Activated CD4-positive, alpha-beta T cell treated with anti-CD3 and anti-CD28 coated beads, Interleukin-2, amount 10 ng/mL, durations not matched to agents 24 days and 14 days (primary cell): ENCODE measurements at regions not wholly inside any gene's neighbourhood (a gene's known extent, or its start where the extent isn't known, plus 50 kb on each side); places are given as distances from the start of the nearest gene placed in this dataset.
A peak's percentile ranks its signal among the peaks of the same experiment; 100 is the strongest.

ENCODE experiments used
- DNase-seq: peaks from one replicate; pipeline ENCODE4 v3.0.0; 2022
- H3K27ac Mint-ChIP-seq: one replicate; pipeline ENCODE4 v1.8.0; 2022; ENCODE audit warnings: mild to moderate bottlenecking, mixed read lengths
- H3K27me3 Mint-ChIP-seq: one replicate; pipeline ENCODE4 v1.8.0; 2022; ENCODE audit warnings: mixed read lengths
- H3K36me3 Mint-ChIP-seq: one replicate; pipeline ENCODE4 v1.8.0; 2022; ENCODE audit warnings: low read depth, mild to moderate bottlenecking, mixed read lengths
- H3K4me1 Mint-ChIP-seq: one replicate; pipeline ENCODE4 v1.8.0; 2021; ENCODE audit warnings: mixed read lengths
- H3K4me3 Mint-ChIP-seq: one replicate; pipeline ENCODE4 v1.8.0; 2022; ENCODE audit warnings: mild to moderate bottlenecking, moderate library complexity, mixed read lengths
- H3K9me3 Mint-ChIP-seq: one replicate; pipeline ENCODE4 v1.8.0; 2021; ENCODE audit warnings: mixed read lengths
- intact Hi-C: fragments of 100-400 bp; cut with micrococcal nuclease; formaldehyde crosslinking; loops from one replicate; pipeline ENCODE4 v1.15.1; 2023

DNA sequence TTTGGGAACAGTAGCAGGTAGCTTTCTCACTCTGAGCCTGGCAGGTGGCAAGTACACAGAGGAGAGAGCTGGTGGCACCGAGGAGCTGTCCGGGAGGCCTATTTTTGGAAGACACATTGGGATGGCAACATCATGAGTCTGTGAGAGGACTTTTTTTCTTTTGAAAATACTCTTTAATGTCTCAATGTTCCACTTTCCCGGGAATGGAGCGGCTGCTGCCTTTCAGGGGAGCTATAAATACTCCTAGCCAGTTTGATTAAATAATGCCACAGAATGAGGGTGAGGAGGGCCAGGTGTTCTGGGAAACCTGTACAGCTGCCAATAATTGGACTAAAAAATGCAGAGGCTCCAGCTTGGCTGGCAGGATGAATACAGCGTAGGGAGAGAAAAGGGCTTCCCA lies 93.3 kb upstream of the COG2 start:
- intact Hi-C loops: no loop called here
- Mint-ChIP-seq H3K4me3 (no peak overlapping the region), H3K36me3 (no peaks in the 10 kb centered on the region), H3K9me3 (peaks cover 7% of the 10 kb centered on the region), H3K27me3 (peaks cover 3% of the 10 kb centered on the region), H3K4me1 (peaks cover 8% of the 10 kb centered on the region), H3K27ac (no peak overlapping the region)
- no peak for DNase-seq

DNA sequence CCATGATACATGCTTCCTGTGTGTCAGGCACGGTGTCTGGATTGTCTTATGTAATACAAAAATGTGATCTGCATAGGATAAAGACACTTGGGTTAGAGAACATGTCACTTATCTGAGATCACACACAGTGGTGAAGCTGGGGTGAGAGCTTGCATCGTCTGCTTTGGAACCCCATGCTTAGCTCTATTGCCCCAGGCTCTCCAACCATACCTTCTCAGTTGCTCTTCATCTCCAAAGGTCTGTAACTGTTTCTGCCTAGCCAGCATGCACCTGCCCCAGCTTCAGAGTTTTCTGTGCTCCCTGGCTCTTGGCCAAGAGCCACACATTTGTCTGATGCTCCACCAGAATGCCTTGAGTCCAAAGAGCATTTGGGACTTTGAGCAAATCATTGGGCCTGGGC lies 93.9 kb upstream of the COG2 start:
- intact Hi-C loops: no loop called here
- H3K4me3 Mint-ChIP-seq: no peak overlapping the region
- peaks cover 8% of the 10 kb centered on the region for H3K4me1 Mint-ChIP-seq
- DNase-seq: peak; percentile 40
- no peaks in the 10 kb centered on the region for H3K36me3 Mint-ChIP-seq
- no peak overlapping the region for H3K27ac Mint-ChIP-seq
- peaks cover 7% of the 10 kb centered on the region for H3K9me3 Mint-ChIP-seq
- peaks cover 3% of the 10 kb centered on the region for H3K27me3 Mint-ChIP-seq

DNA sequence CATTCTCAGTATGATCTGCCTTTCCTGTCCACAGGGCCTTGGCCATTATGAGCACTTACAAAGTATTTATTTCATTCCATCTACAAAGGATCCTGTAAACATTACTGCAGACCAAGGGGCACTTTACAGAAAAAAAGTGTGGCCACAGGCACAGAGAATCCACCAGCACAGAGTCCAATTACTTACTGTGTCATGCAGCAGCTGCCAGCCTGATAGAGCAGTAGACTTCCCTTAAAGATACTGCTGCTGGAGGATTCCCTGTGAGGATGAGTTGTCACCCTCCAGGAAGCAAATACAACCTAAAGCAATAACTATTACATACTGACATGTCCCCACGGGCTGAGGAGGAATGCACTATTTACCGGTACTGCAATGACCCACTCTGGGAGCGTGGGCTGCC lies 97.1 kb upstream of the COG2 start:
- H3K27ac Mint-ChIP-seq: no peak overlapping the region
- H3K4me3 Mint-ChIP-seq: no peak overlapping the region

DNA sequence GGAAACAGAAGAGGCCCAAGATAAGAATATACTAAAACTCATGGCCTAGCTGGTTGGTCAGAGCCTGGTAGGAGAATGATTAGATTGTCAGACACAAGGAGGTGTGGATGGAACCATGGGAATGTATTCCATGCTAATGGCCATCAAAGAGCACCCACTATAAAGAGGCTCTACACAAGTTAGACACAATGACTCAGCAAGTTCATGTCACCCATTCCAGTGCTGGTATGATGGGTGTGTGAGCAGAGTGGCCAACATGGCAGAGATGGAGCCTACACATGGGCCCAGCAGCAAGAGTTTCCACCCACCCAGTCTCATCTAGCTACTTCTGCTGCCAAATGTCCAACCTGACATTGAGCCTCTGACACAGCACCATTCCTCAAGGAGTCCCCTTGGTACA lies 97.5 kb upstream of the COG2 start:
- DNase-seq: peak; percentile 41
- Mint-ChIP-seq H3K9me3 (peaks cover 7% of the 10 kb centered on the region), H3K4me1 (peaks cover 8% of the 10 kb centered on the region), H3K27me3 (peaks cover 1% of the 10 kb centered on the region), H3K36me3 (no peaks in the 10 kb centered on the region), H3K27ac (no peak overlapping the region), H3K4me3 (no peak overlapping the region)
- intact Hi-C loops: loop anchor here (5.0 kb wide), 1 partner anchor 1102 kb away; no protein-coding TSS in a partner anchor

More for the DNA sequence above, 97.1 kb upstream of the COG2 start:
- intact Hi-C loops: no loop called here
- peaks cover 7% of the 10 kb centered on the region for H3K9me3 Mint-ChIP-seq
- H3K27me3 Mint-ChIP-seq: peaks cover 1% of the 10 kb centered on the region
- no peak for DNase-seq
- peaks cover 8% of the 10 kb centered on the region for H3K4me1 Mint-ChIP-seq
- H3K36me3 Mint-ChIP-seq: no peaks in the 10 kb centered on the region

DNA sequence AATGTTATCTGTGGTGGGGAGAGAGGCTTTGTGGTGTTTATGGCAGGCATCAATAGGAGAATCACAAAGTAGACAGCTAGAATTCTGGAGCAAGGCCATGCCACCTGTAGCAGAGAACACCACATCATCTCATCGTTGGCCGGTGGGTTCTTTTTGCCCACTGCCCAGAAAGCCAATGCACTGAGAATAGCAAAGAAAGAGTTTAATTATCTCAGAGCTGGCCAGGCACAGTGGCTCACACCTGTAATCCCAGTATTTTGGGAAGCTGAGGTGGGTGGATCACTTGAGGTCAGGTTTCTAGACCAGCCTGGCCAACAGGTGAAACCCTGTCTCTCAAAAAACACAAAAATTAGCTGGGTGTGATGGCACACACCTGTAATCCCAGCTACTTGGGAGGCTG lies 99.2 kb upstream of the COG2 start:
- Mint-ChIP-seq H3K36me3 (no peaks in the 10 kb centered on the region), H3K9me3 (peaks cover 7% of the 10 kb centered on the region), H3K27ac (no peak overlapping the region), H3K4me3 (no peak overlapping the region), H3K4me1 (peaks cover 8% of the 10 kb centered on the region), H3K27me3 (peaks cover 1% of the 10 kb centered on the region)
- no peak for DNase-seq
- intact Hi-C loops: loop anchor here (5.0 kb wide), 1 partner anchor 1101 kb away; no protein-coding TSS in a partner anchor

DNA sequence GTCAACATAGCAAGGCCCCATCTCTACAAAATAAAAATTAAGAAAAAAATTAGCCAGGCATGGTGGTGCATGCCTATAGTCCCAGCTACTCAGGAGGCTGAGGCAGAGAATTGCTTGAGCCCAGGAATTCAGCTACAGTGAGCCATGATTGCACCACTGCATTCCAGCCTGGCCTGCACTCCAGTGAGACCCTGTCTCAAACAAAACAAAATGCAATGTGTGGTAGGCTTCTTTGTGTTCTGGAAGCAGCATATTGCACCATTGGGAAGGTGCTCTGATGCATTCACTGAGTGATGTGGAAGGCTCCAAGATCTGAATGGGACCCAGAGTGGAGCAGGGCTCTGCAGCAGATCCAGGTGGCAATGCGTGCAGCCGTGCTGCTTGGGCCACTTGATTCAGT lies 99.6 kb upstream of the COG2 start:
- Mint-ChIP-seq H3K9me3 (peaks cover 7% of the 10 kb centered on the region), H3K36me3 (no peaks in the 10 kb centered on the region), H3K27me3 (peaks cover 1% of the 10 kb centered on the region), H3K27ac (no peak overlapping the region), H3K4me3 (no peak overlapping the region), H3K4me1 (peaks cover 8% of the 10 kb centered on the region)
- intact Hi-C loops: loop anchor here (1.0 to 5.0 kb wide), 2 partner anchors 26 to 1100 kb away; no protein-coding TSS in a partner anchor
- DNase-seq: no peak

- H3K27ac Mint-ChIP-seq: peak overlapping the region; percentile 22
- no peak overlapping the region for H3K4me3 Mint-ChIP-seq
Measured at GRCh38 chr1:230542054-230542453, 100.2 kb upstream of the COG2 start.

GRCh38 chr1:230541306-230541705 lies 101.0 kb upstream of the COG2 start:
- DNase-seq: no peak
- Mint-ChIP-seq H3K27me3 (peaks cover 1% of the 10 kb centered on the region), H3K36me3 (no peaks in the 10 kb centered on the region), H3K9me3 (peaks cover 7% of the 10 kb centered on the region), H3K27ac (no peak overlapping the region), H3K4me1 (peaks cover 8% of the 10 kb centered on the region), H3K4me3 (no peak overlapping the region)
- intact Hi-C loops: loop anchor here (5.0 kb wide), 1 partner anchor 1099 kb away; no protein-coding TSS in a partner anchor

More at GRCh38 chr1:230542054-230542453, 100.2 kb upstream of the COG2 start:
- H3K9me3 Mint-ChIP-seq: peaks cover 7% of the 10 kb centered on the region
- peaks cover 1% of the 10 kb centered on the region for H3K27me3 Mint-ChIP-seq
- peak; percentile 81 for DNase-seq
- H3K36me3 Mint-ChIP-seq: no peaks in the 10 kb centered on the region
- intact Hi-C loops: loop anchor here (1.0 to 5.0 kb wide), 2 partner anchors 26 to 1100 kb away; no protein-coding TSS in a partner anchor
- peaks cover 8% of the 10 kb centered on the region for H3K4me1 Mint-ChIP-seq

- H3K27ac Mint-ChIP-seq: no peak overlapping the region
- H3K36me3 Mint-ChIP-seq: no peaks in the 10 kb centered on the region
- peaks cover 1% of the 10 kb centered on the region for H3K27me3 Mint-ChIP-seq
- intact Hi-C loops: loop anchor here (5.0 kb wide), 1 partner anchor 1098 kb away; no protein-coding TSS in a partner anchor
- DNase-seq: no peak
- H3K4me3 Mint-ChIP-seq: no peak overlapping the region
- H3K9me3 Mint-ChIP-seq: peaks cover 7% of the 10 kb centered on the region
- peaks cover 8% of the 10 kb centered on the region for H3K4me1 Mint-ChIP-seq
Measured at GRCh38 chr1:230540421-230541155, 101.7 kb upstream of the COG2 start.

DNA sequence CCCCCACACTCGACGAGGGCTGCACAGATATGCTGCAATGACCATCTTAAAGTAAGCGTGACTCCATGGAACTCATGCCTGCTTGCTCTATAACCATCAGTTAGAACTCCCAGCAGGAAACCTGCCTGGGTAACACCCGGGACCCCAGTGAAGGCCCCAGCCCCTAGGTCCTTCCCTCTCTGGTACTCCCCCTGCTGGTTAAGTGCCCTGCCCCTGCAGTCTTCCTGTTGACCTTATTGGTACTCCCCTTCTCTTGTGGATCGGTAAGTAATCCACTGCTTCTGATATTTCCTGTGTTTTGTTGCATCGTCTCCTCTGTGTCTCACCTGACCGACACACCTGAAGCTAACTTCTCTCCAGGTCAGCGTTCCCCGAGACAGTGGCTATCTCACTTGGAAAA lies 104.8 kb upstream of the COG2 start:
- Mint-ChIP-seq H3K4me3 (no peak overlapping the region), H3K27ac (no peak overlapping the region), H3K9me3 (peaks cover 3% of the 10 kb centered on the region), H3K27me3 (peaks cover 1% of the 10 kb centered on the region), H3K36me3 (no peaks in the 10 kb centered on the region), H3K4me1 (peaks cover 7% of the 10 kb centered on the region)
- intact Hi-C loops: no loop called here
- DNase-seq: no peak

- intact Hi-C loops: no loop called here
- no peaks in the 10 kb centered on the region for H3K36me3 Mint-ChIP-seq
Measured at GRCh38 chr1:230536641-230537155, 105.6 kb upstream of the COG2 start.

GRCh38 chr1:230534224-230534623 lies 108.1 kb upstream of the COG2 start:
- intact Hi-C loops: no loop called here
- Mint-ChIP-seq H3K4me1 (no peaks in the 10 kb centered on the region), H3K4me3 (no peak overlapping the region), H3K27ac (no peak overlapping the region), H3K27me3 (peaks cover 11% of the 10 kb centered on the region), H3K9me3 (peaks cover 20% of the 10 kb centered on the region), H3K36me3 (no peaks in the 10 kb centered on the region)
- no peak for DNase-seq

More at GRCh38 chr1:230536641-230537155, 105.6 kb upstream of the COG2 start:
- DNase-seq: no peak
- no peaks in the 10 kb centered on the region for H3K27me3 Mint-ChIP-seq
- H3K4me1 Mint-ChIP-seq: peaks cover under 1% of the 10 kb centered on the region
- H3K4me3 Mint-ChIP-seq: no peak overlapping the region
- no peak overlapping the region for H3K27ac Mint-ChIP-seq
- H3K9me3 Mint-ChIP-seq: peaks cover 3% of the 10 kb centered on the region

DNA sequence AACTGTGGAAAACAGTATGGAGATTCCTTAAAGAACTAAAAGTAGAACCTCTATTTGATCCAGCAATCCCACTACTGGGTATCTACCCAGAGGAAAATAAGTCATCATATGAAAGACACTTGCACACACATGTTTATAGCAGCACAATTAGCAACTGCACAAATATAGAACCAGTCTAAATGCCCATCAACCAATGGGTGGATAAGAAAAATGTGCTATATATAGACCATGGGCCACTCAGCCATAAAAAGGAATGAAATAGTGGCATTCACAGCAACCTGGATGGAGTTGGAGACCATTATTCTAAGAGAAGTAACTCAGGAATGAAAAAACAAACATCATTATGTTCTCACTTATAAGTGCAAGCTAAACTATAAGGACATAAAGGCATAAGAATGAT lies 105.0 kb upstream of the PGBD5 start:
- intact Hi-C loops: no loop called here
- H3K9me3 Mint-ChIP-seq: peaks cover 21% of the 10 kb centered on the region
- H3K27me3 Mint-ChIP-seq: peaks cover 12% of the 10 kb centered on the region
- H3K4me3 Mint-ChIP-seq: no peak overlapping the region
- H3K27ac Mint-ChIP-seq: no peak overlapping the region
- H3K4me1 Mint-ChIP-seq: no peaks in the 10 kb centered on the region
- DNase-seq: no peak
- no peaks in the 10 kb centered on the region for H3K36me3 Mint-ChIP-seq

- H3K27ac Mint-ChIP-seq: no peak overlapping the region
- H3K9me3 Mint-ChIP-seq: no peaks in the 10 kb centered on the region
- H3K4me1 Mint-ChIP-seq: no peaks in the 10 kb centered on the region
- no peaks in the 10 kb centered on the region for H3K36me3 Mint-ChIP-seq
- H3K27me3 Mint-ChIP-seq: peaks cover 19% of the 10 kb centered on the region
- DNase-seq: no peak
- H3K4me3 Mint-ChIP-seq: no peak overlapping the region
- intact Hi-C loops: no loop called here
Measured at GRCh38 chr1:230519246-230519645, 93.1 kb upstream of the PGBD5 start.
